SHP77 treated with DMSO at 0.1 percent for 48 hours (cell line): ENCODE measurements at regions not wholly inside any gene's neighbourhood (a gene's known extent, or its start where the extent isn't known, plus 50 kb on each side); places are given as distances from the start of the nearest gene placed in this dataset.

Experiments used
- DNase-seq: peaks from one replicate; lab custom pipeline; 2025; lab: John Stamatoyannopoulos, UW

GRCh38 chr2:43086451-43087221, 139.8 kb downstream of the ZFP36L2 start:
- DNase-seq = no peak

- DNase-seq = no peak
These were observed 140.5 kb downstream of the ZFP36L2 start for GRCh38 chr2:43085929-43086328.

- no peak for DNase-seq
These were observed 140.9 kb downstream of the ZFP36L2 start for GRCh38 chr2:43085505-43085904.

DNA sequence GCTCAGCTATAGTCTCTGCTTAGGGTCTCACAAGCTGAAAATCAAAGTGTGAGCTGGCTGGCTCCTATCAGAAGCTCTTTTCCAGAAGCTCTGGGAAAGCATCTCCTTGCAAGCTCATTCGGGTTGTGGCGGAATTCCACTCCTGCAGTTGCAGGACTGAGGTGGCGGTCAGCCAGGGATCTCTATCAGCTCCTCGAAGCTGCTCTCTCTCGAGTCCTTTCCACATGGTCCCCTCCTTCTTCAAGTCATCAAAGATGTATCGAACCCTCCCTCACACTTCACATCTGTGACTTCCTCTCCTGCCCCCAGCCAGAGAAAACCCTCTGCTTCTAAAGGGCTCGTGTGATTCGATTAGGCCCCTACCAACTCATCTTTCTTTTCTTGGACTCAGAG, 141.7 kb downstream of the ZFP36L2 start:
- DNase-seq = no peak

GRCh38 chr2:43083710-43084698, 142.4 kb downstream of the ZFP36L2 start:
- no peak for DNase-seq

DNA sequence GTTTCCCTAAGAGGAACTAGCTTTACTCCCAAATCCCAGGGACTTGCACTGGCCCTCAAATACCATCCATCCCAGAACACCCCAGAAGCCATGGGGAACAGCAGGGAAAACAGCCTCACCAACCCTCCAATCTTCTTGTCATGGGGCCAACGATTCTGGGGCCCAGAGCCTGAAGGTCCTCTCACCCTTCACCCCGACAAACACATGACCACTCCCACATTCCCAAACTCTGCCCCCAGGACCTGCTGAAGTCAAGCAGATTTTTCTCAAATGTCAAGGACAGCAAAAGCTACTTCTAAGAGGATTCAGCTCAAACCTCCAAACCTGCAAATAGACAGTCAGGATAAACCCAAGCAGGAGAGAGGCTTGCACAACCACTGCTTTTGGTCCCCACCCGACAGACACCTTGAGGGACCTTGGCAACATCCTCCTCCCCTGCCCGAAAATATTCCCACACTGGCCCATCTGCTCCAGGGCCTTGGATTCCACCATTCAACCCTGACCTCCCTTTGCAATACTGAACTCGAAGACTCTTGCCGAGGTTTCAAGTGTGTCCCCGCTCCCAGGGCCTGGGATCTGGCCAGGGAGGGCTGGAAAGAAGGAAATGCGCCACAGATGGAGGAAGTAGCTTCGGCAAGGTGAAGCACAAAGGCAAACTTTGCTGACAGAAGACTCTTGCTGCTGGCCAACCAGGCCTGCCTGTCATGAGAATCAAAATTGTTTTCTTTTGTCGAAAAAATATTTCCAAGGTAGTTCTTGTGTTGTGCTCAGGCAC, 143.3 kb downstream of the ZFP36L2 start:
- DNase-seq = no peak

- no peak for DNase-seq
These were observed 144.1 kb downstream of the ZFP36L2 start for GRCh38 chr2:43082111-43082894.

GRCh38 chr2:43081131-43081765, 145.2 kb downstream of the ZFP36L2 start:
- no peak for DNase-seq

GRCh38 chr2:43080571-43081021, 145.8 kb downstream of the ZFP36L2 start:
- DNase-seq = no peak

DNA sequence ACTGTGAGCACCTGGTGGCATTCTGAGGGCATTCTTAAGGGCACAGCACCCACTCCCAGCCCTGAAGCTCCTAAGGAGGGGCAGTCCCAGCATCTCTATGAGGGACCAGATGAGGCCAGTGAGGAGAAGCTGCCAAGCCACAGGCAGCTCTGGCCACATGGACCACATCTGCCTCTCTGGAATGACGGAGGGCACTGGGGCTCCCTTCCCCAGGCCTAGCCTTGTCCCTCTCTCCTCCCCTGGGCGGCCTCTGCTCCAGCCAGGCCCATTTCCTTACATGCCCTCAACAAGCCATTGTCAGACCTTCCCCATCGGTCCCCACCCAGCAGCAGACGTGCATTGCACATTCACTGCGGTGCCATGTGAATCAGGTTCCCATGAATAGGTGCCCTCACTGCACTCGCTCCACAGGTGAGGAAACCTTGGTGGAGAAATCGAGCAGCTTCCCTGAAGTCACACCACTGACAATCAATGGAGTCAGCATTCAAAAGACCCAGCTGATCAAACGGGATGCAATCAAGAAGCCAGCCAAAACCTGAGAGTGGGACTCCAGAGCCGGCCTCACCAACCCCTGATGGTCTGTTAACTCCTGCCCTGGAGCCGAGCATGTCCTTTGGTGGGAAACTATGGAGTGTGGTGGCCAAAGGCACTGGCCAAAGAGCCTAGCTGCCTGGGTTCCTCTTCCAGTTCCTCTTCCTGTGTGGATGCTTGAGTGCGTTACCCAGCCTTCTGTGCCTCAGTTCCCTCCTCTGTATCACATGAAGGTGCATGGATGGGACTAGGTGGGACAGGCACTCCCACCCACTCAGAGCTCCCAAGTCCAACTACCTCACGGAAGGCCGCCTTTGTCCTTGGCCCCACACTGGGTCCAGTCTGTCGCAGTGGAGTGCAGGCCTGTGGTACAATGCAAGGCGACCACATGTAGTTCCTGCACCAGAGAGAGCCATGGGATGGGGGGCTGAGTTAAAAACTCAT, 147.3 kb downstream of the ZFP36L2 start:
- DNase-seq = no peak

- DNase-seq = no peak
These were observed 148.1 kb downstream of the ZFP36L2 start for GRCh38 chr2:43078301-43078700.

DNA sequence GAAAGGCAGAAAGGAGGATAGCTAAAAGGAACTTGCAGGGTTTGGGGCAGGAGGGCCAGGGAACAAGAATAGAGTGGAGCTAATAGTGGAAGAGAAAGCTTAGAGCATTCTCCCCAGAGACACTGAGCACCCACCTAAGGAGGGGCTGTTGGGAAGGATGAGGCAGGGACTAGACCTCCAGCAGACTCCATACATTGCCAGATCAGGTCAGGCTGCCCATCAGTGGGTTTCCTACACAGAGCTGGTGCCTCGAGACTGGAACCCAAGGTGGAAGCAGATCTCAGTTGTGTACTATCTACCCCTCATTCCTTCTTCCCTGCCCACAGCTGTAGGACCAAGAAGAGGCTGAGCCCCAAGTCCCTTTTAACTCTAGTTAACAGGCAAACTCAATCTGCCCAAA, 148.5 kb downstream of the ZFP36L2 start:
- DNase-seq = no peak

DNA sequence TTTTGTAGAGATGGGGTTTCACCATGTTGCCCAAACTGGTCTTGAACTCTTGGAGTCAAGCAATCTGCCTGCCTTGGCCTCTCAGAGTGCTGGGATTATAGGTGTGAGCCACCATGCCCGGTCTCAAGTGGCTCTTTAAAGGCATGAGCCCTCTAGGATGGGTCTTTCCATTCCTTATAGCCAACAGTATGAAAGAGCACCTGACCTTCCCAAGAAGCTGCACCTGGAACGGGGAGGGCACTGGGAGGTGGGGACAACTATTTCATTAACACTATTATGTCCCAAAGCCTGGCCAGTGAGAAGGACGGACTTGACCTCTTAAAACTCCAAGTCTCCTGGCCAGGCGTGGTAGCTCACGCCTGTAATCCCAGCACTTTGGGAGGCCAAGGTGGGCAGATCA, 149.7 kb downstream of the ZFP36L2 start:
- DNase-seq = no peak

DNA sequence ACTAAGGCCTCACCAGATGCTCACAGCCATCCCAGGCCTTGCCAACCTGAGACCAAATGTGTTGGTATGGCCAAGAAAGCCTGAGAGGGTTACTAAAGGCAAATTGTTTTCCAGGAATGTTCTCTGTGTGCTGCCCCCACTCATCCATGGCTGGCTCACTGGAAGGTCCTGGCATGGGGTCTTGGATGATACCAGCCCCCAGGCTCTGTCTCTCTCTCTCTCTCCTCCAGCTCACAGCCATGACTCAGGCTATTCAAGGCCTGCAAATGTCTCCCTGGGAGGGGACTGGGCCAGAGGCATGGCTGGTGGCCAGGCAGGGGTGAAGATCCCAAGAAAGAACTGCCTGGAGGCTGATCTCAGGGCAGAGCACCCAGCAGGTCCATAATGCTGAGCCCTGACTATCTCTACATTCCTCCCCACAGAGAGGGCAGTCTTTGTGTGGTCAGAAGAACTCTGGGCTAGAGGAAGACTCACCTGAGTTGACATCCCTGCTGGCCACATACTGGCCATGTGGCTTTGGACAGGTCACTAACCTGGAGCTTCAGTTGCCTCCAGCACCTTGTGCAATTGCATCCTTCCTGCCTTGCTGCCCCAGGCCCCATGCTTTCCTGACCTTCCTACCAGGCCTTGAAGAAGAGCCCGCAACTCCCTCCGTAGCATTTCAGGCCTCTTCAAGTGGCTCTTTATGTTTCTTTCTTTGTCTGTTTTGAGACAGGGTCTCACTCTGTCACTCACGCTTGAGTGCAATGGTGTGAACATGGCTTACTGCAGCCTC, 150.4 kb downstream of the ZFP36L2 start:
- DNase-seq = no peak

- peak; percentile 1 for DNase-seq
These were observed 151.3 kb downstream of the ZFP36L2 start for GRCh38 chr2:43075054-43075593.

GRCh38 chr2:43074592-43075053, 151.8 kb downstream of the ZFP36L2 start:
- no peak for DNase-seq

GRCh38 chr2:43074052-43074451, 152.4 kb downstream of the ZFP36L2 start:
- DNase-seq = no peak

DNA sequence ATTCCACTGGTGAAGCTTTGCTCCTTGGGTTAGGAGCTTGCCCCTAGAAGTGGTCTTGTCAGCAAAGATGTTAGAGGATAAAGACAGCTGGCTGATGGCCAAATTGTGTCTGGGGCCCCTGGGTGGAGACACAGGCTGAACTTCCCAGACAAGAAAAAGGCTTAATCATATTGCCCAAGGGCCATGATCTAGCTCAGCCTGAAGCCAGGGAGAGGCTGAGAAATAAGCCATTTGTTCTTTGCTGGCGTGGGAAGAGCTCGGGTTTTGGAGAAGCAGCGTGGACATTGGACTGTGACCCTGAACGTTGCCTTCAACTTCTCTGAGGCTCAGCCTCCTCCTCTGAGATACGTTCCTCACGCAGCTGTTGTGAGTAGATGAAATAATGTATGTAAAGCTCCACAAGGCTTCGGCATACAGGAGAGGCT, 153.0 kb downstream of the ZFP36L2 start:
- DNase-seq = no peak
